ENCODE measurements at regions not wholly inside any gene's neighbourhood (a gene's known extent, or its start where the extent isn't known, plus 50 kb on each side); places are given as distances from the start of the nearest gene placed in this dataset.
A peak's percentile ranks its signal among the peaks of the same experiment; 100 is the strongest.

DNA sequence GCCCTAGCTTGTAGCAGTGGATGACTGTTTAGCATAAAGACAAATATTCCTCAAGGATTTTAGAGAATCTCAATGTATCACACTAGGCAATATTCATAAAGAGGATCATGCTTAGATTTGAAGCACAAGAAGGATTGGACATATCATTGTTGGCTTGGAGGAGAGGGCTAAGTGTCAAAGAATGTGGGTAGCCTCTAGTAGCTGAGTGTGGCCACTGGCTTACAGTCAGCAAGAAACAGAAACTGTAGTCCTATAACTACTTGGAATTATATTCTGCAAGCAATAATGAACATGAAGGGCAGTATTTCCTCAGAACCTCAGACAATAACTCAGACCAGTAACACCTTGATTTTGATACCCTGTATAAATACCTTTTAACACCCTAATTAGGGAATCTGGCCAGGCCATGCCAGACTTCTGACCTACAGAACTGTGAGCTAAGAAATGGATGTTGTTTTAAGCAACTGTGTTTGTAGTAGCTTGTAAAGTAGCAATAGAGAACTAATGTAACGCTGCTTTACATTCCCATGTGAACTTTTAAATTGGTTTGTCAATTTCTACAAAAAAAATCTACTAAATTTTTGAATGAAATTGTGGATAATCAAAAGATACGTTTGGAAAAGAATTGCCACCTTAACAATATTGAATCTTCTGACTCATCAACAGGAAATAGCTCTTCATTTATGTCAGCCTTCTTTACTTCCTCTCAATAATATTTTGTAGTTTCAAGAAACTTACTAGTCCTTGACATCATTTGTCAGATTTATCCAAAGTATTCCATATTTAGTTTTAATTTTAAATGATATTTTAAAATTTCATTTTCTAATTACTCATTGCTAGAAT, 65.2 kb upstream of the RSPO3 start:
- no peaks in the 10 kb centered on the region for H3K9me3 ChIP-seq (ENCODE audit: control insufficient read depth, insufficient read depth, low read depth, low read length)
- H3K27ac ChIP-seq (ENCODE audit: insufficient read depth, low read length): no peak overlapping the region
- no peak overlapping the region for H3K4me3 ChIP-seq (replicated peaks in 1 of 4; ENCODE audit: control extremely low read depth in 1 of 4, insufficient read depth in 1 of 4, low read depth in 3 of 4, low read length in 4 of 4)
- peak in 1 of 2 donors; percentile 53 for DNase-seq (ENCODE audit: low read depth in 2 of 2)
- no peaks in the 10 kb centered on the region for H3K79me2 ChIP-seq (ENCODE audit: control insufficient read depth, insufficient read depth, low read length)
- H3K36me3 ChIP-seq (ENCODE audit: control insufficient read depth, insufficient read depth, low read length): no peaks in the 10 kb centered on the region
- TF ChIP-seq, protein P1, sequence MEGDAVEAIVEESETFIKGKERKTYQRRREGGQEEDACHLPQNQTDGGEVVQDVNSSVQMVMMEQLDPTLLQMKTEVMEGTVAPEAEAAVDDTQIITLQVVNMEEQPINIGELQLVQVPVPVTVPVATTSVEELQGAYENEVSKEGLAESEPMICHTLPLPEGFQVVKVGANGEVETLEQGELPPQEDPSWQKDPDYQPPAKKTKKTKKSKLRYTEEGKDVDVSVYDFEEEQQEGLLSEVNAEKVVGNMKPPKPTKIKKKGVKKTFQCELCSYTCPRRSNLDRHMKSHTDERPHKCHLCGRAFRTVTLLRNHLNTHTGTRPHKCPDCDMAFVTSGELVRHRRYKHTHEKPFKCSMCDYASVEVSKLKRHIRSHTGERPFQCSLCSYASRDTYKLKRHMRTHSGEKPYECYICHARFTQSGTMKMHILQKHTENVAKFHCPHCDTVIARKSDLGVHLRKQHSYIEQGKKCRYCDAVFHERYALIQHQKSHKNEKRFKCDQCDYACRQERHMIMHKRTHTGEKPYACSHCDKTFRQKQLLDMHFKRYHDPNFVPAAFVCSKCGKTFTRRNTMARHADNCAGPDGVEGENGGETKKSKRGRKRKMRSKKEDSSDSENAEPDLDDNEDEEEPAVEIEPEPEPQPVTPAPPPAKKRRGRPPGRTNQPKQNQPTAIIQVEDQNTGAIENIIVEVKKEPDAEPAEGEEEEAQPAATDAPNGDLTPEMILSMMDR (conservative IDR thresholded peaks at IDR 0.05 in 1 of 2, IDR thresholded peaks at IDR 0.05 in 1 of 2; ENCODE audit: low read depth in 1 of 2, low read length in 2 of 2): no peak
- TF ChIP-seq EZH2 (IDR thresholded peaks at IDR 0.05; ENCODE audit: low read length, missing control alignments): no peak
- H3K27me3 ChIP-seq (ENCODE audit: control insufficient read depth, insufficient read depth, low read length): no peaks in the 10 kb centered on the region
- H3K4me2 ChIP-seq (ENCODE audit: extremely low read depth, insufficient read depth, low read length): no peak overlapping the region
- H3K9ac ChIP-seq (ENCODE audit: insufficient read depth, low read length): no peak overlapping the region
- no peak overlapping the region for H2AFZ ChIP-seq (ENCODE audit: low read length)
- H4K20me1 ChIP-seq (ENCODE audit: control insufficient read depth, extremely low read depth, insufficient read depth, low read length): no peaks in the 10 kb centered on the region
- peaks cover 3% of the 10 kb centered on the region for H3K4me1 ChIP-seq (ENCODE audit: control insufficient read depth, extremely low read depth, insufficient read depth, low read length)

DNA sequence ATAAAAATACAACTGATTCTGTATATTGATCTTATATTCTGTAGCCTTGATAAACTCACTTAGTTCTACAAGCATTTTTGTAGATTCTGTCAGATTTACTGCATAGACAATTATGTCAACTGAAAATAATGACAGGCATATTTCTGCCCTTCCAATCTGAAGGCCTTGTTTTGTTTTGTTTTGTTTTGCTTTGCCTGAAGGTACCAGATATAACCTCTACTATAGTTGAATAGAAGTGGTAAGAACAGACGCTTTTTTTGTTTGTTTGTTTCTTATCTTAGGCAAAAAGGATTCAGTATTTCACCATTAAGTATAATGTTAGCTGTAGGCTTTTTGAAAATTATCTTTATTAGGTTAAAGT, 64.6 kb upstream of the RSPO3 start:
- H2AFZ ChIP-seq (ENCODE audit: low read length): no peak overlapping the region
- no peak for TF ChIP-seq EZH2 (IDR thresholded peaks at IDR 0.05; ENCODE audit: low read length, missing control alignments)
- TF ChIP-seq, protein P1 (conservative IDR thresholded peaks at IDR 0.05 in 1 of 2, IDR thresholded peaks at IDR 0.05 in 1 of 2; ENCODE audit: low read depth in 1 of 2, low read length in 2 of 2): no peak
- H3K4me3 ChIP-seq (replicated peaks in 1 of 4; ENCODE audit: control extremely low read depth in 1 of 4, insufficient read depth in 1 of 4, low read depth in 3 of 4, low read length in 4 of 4): no peak overlapping the region
- H4K20me1 ChIP-seq (ENCODE audit: control insufficient read depth, extremely low read depth, insufficient read depth, low read length): no peaks in the 10 kb centered on the region
- H3K4me2 ChIP-seq (ENCODE audit: extremely low read depth, insufficient read depth, low read length): no peak overlapping the region
- no peaks in the 10 kb centered on the region for H3K27me3 ChIP-seq (ENCODE audit: control insufficient read depth, insufficient read depth, low read length)
- DNase-seq (ENCODE audit: low read depth in 2 of 2): no peak
- H3K4me1 ChIP-seq (ENCODE audit: control insufficient read depth, extremely low read depth, insufficient read depth, low read length): peaks cover 3% of the 10 kb centered on the region
- H3K36me3 ChIP-seq (ENCODE audit: control insufficient read depth, insufficient read depth, low read length): no peaks in the 10 kb centered on the region
- no peaks in the 10 kb centered on the region for H3K79me2 ChIP-seq (ENCODE audit: control insufficient read depth, insufficient read depth, low read length)
- no peak overlapping the region for H3K27ac ChIP-seq (ENCODE audit: insufficient read depth, low read length)
- H3K9me3 ChIP-seq (ENCODE audit: control insufficient read depth, insufficient read depth, low read depth, low read length): no peaks in the 10 kb centered on the region
- H3K9ac ChIP-seq (ENCODE audit: insufficient read depth, low read length): no peak overlapping the region

DNA sequence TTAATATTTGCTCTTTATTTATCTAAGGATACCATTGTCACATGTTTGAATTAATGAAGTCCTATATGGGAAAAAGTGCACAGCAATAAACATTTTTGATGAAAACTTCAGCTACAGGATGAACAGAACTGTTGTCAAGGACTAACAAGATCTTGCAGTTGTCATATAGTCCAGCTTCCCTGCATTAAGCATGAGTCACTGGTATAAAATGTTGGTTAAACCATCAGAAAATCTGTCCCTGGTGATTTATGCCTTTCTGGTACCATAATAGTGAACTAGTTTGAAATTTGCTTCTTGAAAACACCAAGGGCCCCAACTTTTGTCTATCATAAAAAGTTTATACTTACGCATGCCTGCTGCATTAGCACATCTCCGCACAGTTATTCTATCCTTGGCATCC, 60.4 kb upstream of the RSPO3 start:
- H3K4me1 ChIP-seq (ENCODE audit: control insufficient read depth, extremely low read depth, insufficient read depth, low read length): peaks cover 3% of the 10 kb centered on the region
- H3K4me2 ChIP-seq (ENCODE audit: extremely low read depth, insufficient read depth, low read length): no peak overlapping the region
- H3K36me3 ChIP-seq (ENCODE audit: control insufficient read depth, insufficient read depth, low read length): no peaks in the 10 kb centered on the region
- H3K9me3 ChIP-seq (ENCODE audit: control insufficient read depth, insufficient read depth, low read depth, low read length): no peaks in the 10 kb centered on the region
- H3K79me2 ChIP-seq (ENCODE audit: control insufficient read depth, insufficient read depth, low read length): no peaks in the 10 kb centered on the region
- TF ChIP-seq, protein P1 (conservative IDR thresholded peaks at IDR 0.05 in 1 of 2, IDR thresholded peaks at IDR 0.05 in 1 of 2; ENCODE audit: low read depth in 1 of 2, low read length in 2 of 2): no peak
- TF ChIP-seq EZH2 (IDR thresholded peaks at IDR 0.05; ENCODE audit: low read length, missing control alignments): no peak
- no peak overlapping the region for H3K27ac ChIP-seq (ENCODE audit: insufficient read depth, low read length)
- peak; percentile 57 to 67 for DNase-seq (ENCODE audit: low read depth in 2 of 2)
- H3K27me3 ChIP-seq (ENCODE audit: control insufficient read depth, insufficient read depth, low read length): no peaks in the 10 kb centered on the region
- no peak overlapping the region for H2AFZ ChIP-seq (ENCODE audit: low read length)
- no peak overlapping the region for H3K4me3 ChIP-seq (replicated peaks in 1 of 4; ENCODE audit: control extremely low read depth in 1 of 4, insufficient read depth in 1 of 4, low read depth in 3 of 4, low read length in 4 of 4)
- no peak overlapping the region for H3K9ac ChIP-seq (ENCODE audit: insufficient read depth, low read length)
- H4K20me1 ChIP-seq (ENCODE audit: control insufficient read depth, extremely low read depth, insufficient read depth, low read length): no peaks in the 10 kb centered on the region
